ENCODE measurements at regions not wholly inside any gene's neighbourhood (a gene's known extent, or its start where the extent isn't known, plus 50 kb on each side); places are given as distances from the start of the nearest gene placed in this dataset.
"Not testable (repeated sequence)": the region's sequence is repeated elsewhere in the genome, so short reads cannot be mapped to it uniquely, and the experiment has no call there.

GRCh38 chr14:106766551-106767277, 1240.3 kb downstream of the TMEM121 start:
- TF ChIP-seq, protein P1, sequence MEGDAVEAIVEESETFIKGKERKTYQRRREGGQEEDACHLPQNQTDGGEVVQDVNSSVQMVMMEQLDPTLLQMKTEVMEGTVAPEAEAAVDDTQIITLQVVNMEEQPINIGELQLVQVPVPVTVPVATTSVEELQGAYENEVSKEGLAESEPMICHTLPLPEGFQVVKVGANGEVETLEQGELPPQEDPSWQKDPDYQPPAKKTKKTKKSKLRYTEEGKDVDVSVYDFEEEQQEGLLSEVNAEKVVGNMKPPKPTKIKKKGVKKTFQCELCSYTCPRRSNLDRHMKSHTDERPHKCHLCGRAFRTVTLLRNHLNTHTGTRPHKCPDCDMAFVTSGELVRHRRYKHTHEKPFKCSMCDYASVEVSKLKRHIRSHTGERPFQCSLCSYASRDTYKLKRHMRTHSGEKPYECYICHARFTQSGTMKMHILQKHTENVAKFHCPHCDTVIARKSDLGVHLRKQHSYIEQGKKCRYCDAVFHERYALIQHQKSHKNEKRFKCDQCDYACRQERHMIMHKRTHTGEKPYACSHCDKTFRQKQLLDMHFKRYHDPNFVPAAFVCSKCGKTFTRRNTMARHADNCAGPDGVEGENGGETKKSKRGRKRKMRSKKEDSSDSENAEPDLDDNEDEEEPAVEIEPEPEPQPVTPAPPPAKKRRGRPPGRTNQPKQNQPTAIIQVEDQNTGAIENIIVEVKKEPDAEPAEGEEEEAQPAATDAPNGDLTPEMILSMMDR (IDR thresholded peaks at IDR 0.05) = not testable (repeated sequence)
- TF ChIP-seq POLR2A (IDR thresholded peaks at IDR 0.05) = not testable (repeated sequence)
